ENCODE measurements at regions not wholly inside any gene's neighbourhood (a gene's known extent, or its start where the extent isn't known, plus 50 kb on each side); places are given as distances from the start of the nearest gene placed in this dataset.
"Not testable (repeated sequence)": the region's sequence is repeated elsewhere in the genome, so short reads cannot be mapped to it uniquely, and the experiment has no call there.

GRCh38 chr1:232162001-232162400 lies 467.9 kb downstream of the SIPA1L2 start:
- DNase-seq (ENCODE audit: low spot score): no peak

- DNase-seq (ENCODE audit: low spot score): not testable (repeated sequence)
Measured at GRCh38 chr1:232158558-232158957, 471.4 kb downstream of the SIPA1L2 start.

GRCh38 chr1:232156070-232156469 lies 473.9 kb downstream of the SIPA1L2 start:
- not testable (repeated sequence) for DNase-seq (ENCODE audit: low spot score)

- DNase-seq (ENCODE audit: low spot score): no peak
Measured at GRCh38 chr1:232153652-232154051, 476.3 kb downstream of the SIPA1L2 start.

- DNase-seq (ENCODE audit: low spot score): no peak
Measured at GRCh38 chr1:232150770-232151548, 479.0 kb downstream of the SIPA1L2 start.

GRCh38 chr1:232149287-232150201 lies 480.4 kb downstream of the SIPA1L2 start:
- no peak for DNase-seq (ENCODE audit: low spot score)

- no peak for DNase-seq (ENCODE audit: low spot score)
Measured at GRCh38 chr1:232147215-232147614, 482.7 kb downstream of the SIPA1L2 start.

GRCh38 chr1:232146514-232146913 lies 483.4 kb downstream of the SIPA1L2 start:
- DNase-seq (ENCODE audit: low spot score): no peak

GRCh38 chr1:232145768-232146167 lies 484.2 kb downstream of the SIPA1L2 start:
- no peak for DNase-seq (ENCODE audit: low spot score)

- no peak for DNase-seq (ENCODE audit: low spot score)
Measured at GRCh38 chr1:232144696-232145230, 485.2 kb downstream of the SIPA1L2 start.

GRCh38 chr1:232143315-232143886 lies 486.5 kb downstream of the SIPA1L2 start:
- DNase-seq (ENCODE audit: low spot score): no peak

- no peak for DNase-seq (ENCODE audit: low spot score)
Measured at GRCh38 chr1:232142403-232143314, 487.3 kb downstream of the SIPA1L2 start.

GRCh38 chr1:232141167-232141448 lies 488.8 kb downstream of the SIPA1L2 start:
- not testable (repeated sequence) for DNase-seq (ENCODE audit: low spot score)

- DNase-seq (ENCODE audit: low spot score): no peak
Measured at GRCh38 chr1:232140419-232141166, 489.3 kb downstream of the SIPA1L2 start.

GRCh38 chr1:232139444-232139843 lies 490.5 kb downstream of the SIPA1L2 start:
- no peak for DNase-seq (ENCODE audit: low spot score)

- no peak for DNase-seq (ENCODE audit: low spot score)
Measured at GRCh38 chr1:232138044-232138443, 491.9 kb downstream of the SIPA1L2 start.

- no peak for DNase-seq (ENCODE audit: low spot score)
Measured at GRCh38 chr1:232137066-232137465, 492.9 kb downstream of the SIPA1L2 start.

- DNase-seq (ENCODE audit: low spot score): no peak
Measured at GRCh38 chr1:232136136-232136535, 493.8 kb downstream of the SIPA1L2 start.

GRCh38 chr1:232134365-232134764 lies 495.6 kb downstream of the SIPA1L2 start:
- DNase-seq (ENCODE audit: low spot score): no peak

GRCh38 chr1:232132572-232132971 lies 497.4 kb downstream of the SIPA1L2 start:
- DNase-seq (ENCODE audit: low spot score): no peak

Measured in CD4-positive, alpha-beta T cell treated with Interleukin-15 for 4 hours (primary cell).